ENCODE measurements at regions not wholly inside any gene's neighbourhood (a gene's known extent, or its start where the extent isn't known, plus 50 kb on each side); places are given as distances from the start of the nearest gene placed in this dataset.

- Mint-ChIP-seq H3K27me3 (peaks cover 0 to 47% (median 15%) of the 10 kb centered on the region in 5 donors), H3K9me3 (peaks cover 0 to 4% (median 0%) of the 10 kb centered on the region in 9 donors), H3K27ac (no peak overlapping the region), H3K36me3 (no peaks in the 10 kb centered on the region), H3K4me1 (no peaks in the 10 kb centered on the region), H3K4me3 (no peak overlapping the region)
- no peak for ATAC-seq
- no peak for DNase-seq
- POLR2A ChIA-PET, result no interaction called here
Measured at GRCh38 chr16:5504064-5504781, 406.6 kb upstream of the EEF2KMT start.

- Mint-ChIP-seq H3K4me1 (no peaks in the 10 kb centered on the region), H3K4me3 (no peak overlapping the region), H3K27me3 (peaks cover 0 to 43% (median 15%) of the 10 kb centered on the region in 5 donors), H3K36me3 (no peaks in the 10 kb centered on the region), H3K27ac (no peak overlapping the region), H3K9me3 (peaks cover 0 to 4% (median 0%) of the 10 kb centered on the region in 9 donors)
- no peak for ATAC-seq
- no peak for DNase-seq
- POLR2A ChIA-PET, result no interaction called here
Measured at GRCh38 chr16:5502944-5503343, 405.3 kb upstream of the EEF2KMT start.

GRCh38 chr16:5502467-5502869 lies 404.9 kb upstream of the EEF2KMT start:
- no peak overlapping the region for H3K4me3 Mint-ChIP-seq
- no peaks in the 10 kb centered on the region for H3K4me1 Mint-ChIP-seq
- DNase-seq (no peak), ATAC-seq (no peak)
- H3K9me3 Mint-ChIP-seq, result peaks cover 0 to 4% (median 0%) of the 10 kb centered on the region in 9 donors
- H3K36me3 Mint-ChIP-seq, result no peaks in the 10 kb centered on the region
- H3K27ac Mint-ChIP-seq, result no peak overlapping the region
- POLR2A ChIA-PET, result no interaction called here
- H3K27me3 Mint-ChIP-seq, result peaks cover 2 to 43% (median 17%) of the 10 kb centered on the region in 5 donors

GRCh38 chr16:5500526-5500925 lies 402.9 kb upstream of the EEF2KMT start:
- Mint-ChIP-seq H3K27ac (no peak overlapping the region), H3K9me3 (peaks cover 0 to 10% (median 3%) of the 10 kb centered on the region in 9 donors), H3K4me1 (no peaks in the 10 kb centered on the region), H3K36me3 (no peaks in the 10 kb centered on the region), H3K4me3 (no peak overlapping the region), H3K27me3 (peaks cover 4 to 34% (median 17%) of the 10 kb centered on the region in 5 donors)
- POLR2A ChIA-PET, result no interaction called here
- DNase-seq (no peak), ATAC-seq (no peak)

GRCh38 chr16:5498562-5498961 lies 401.0 kb upstream of the EEF2KMT start:
- no peak for DNase-seq
- ATAC-seq, result no peak
- no peak overlapping the region for H3K27ac Mint-ChIP-seq
- H3K36me3 Mint-ChIP-seq, result no peaks in the 10 kb centered on the region
- peaks cover 4 to 27% (median 15%) of the 10 kb centered on the region in 5 donors for H3K27me3 Mint-ChIP-seq
- peaks cover 0 to 10% (median 3%) of the 10 kb centered on the region in 9 donors for H3K9me3 Mint-ChIP-seq
- H3K4me1 Mint-ChIP-seq, result no peaks in the 10 kb centered on the region
- POLR2A ChIA-PET, result no interaction called here
- H3K4me3 Mint-ChIP-seq, result no peak overlapping the region

- no peak overlapping the region for H3K27ac Mint-ChIP-seq
- H3K4me3 Mint-ChIP-seq, result no peak overlapping the region
- H3K36me3 Mint-ChIP-seq, result no peaks in the 10 kb centered on the region
- DNase-seq (no peak), ATAC-seq (no peak)
- POLR2A ChIA-PET, result no interaction called here
- H3K9me3 Mint-ChIP-seq, result peaks cover 0 to 10% (median 3%) of the 10 kb centered on the region in 9 donors
- H3K27me3 Mint-ChIP-seq, result peaks cover 5 to 32% (median 17%) of the 10 kb centered on the region in 5 donors
- no peaks in the 10 kb centered on the region for H3K4me1 Mint-ChIP-seq
Measured at GRCh38 chr16:5496013-5496412, 398.4 kb upstream of the EEF2KMT start.

GRCh38 chr16:5490499-5490898 lies 392.9 kb upstream of the EEF2KMT start:
- H3K27ac Mint-ChIP-seq, result no peak overlapping the region
- ATAC-seq (no peak), DNase-seq (no peak)
- H3K4me1 Mint-ChIP-seq, result no peaks in the 10 kb centered on the region
- POLR2A ChIA-PET, result no interaction called here
- peaks cover 0 to 3% (median 0%) of the 10 kb centered on the region in 9 donors for H3K9me3 Mint-ChIP-seq
- no peak overlapping the region for H3K4me3 Mint-ChIP-seq
- H3K36me3 Mint-ChIP-seq, result no peaks in the 10 kb centered on the region
- peaks cover 0 to 18% (median 8%) of the 10 kb centered on the region in 5 donors for H3K27me3 Mint-ChIP-seq

- POLR2A ChIA-PET, result no interaction called here
Measured at GRCh38 chr16:5488581-5488980, 391.0 kb upstream of the EEF2KMT start.

GRCh38 chr16:5487728-5488127 lies 390.1 kb upstream of the EEF2KMT start:
- Mint-ChIP-seq H3K4me3 (no peak overlapping the region), H3K9me3 (peaks cover 0 to 3% (median 0%) of the 10 kb centered on the region in 9 donors), H3K4me1 (no peaks in the 10 kb centered on the region), H3K36me3 (no peaks in the 10 kb centered on the region), H3K27ac (no peak overlapping the region), H3K27me3 (peaks cover 0 to 11% (median 7%) of the 10 kb centered on the region in 5 donors)
- DNase-seq, result no peak
- POLR2A ChIA-PET, result no interaction called here
- ATAC-seq, result no peak

More at GRCh38 chr16:5488581-5488980, 391.0 kb upstream of the EEF2KMT start:
- no peaks in the 10 kb centered on the region for H3K4me1 Mint-ChIP-seq
- H3K27ac Mint-ChIP-seq, result no peak overlapping the region
- peaks cover 0 to 3% (median 0%) of the 10 kb centered on the region in 9 donors for H3K9me3 Mint-ChIP-seq
- no peak for ATAC-seq
- H3K36me3 Mint-ChIP-seq, result no peaks in the 10 kb centered on the region
- peaks cover under 1 to 12% (median 6%) of the 10 kb centered on the region in 5 donors for H3K27me3 Mint-ChIP-seq
- no peak overlapping the region for H3K4me3 Mint-ChIP-seq
- no peak for DNase-seq

GRCh38 chr16:5482256-5482655 lies 384.7 kb upstream of the EEF2KMT start:
- Mint-ChIP-seq H3K4me3 (no peak overlapping the region), H3K27me3 (peaks cover 8 to 37% (median 13%) of the 10 kb centered on the region in 5 donors), H3K4me1 (no peaks in the 10 kb centered on the region), H3K9me3 (peaks cover 0 to 5% (median 0%) of the 10 kb centered on the region in 9 donors), H3K36me3 (no peaks in the 10 kb centered on the region), H3K27ac (no peak overlapping the region)
- no peak for DNase-seq
- POLR2A ChIA-PET, result no interaction called here
- ATAC-seq, result no peak

GRCh38 chr16:5480431-5481195 lies 383.0 kb upstream of the EEF2KMT start:
- H3K27ac Mint-ChIP-seq, result no peak overlapping the region
- peaks cover 0 to 2% (median 0%) of the 10 kb centered on the region in 9 donors for H3K9me3 Mint-ChIP-seq
- POLR2A ChIA-PET, result no interaction called here
- H3K36me3 Mint-ChIP-seq, result no peaks in the 10 kb centered on the region
- no peak for DNase-seq
- no peak overlapping the region for H3K4me3 Mint-ChIP-seq
- H3K4me1 Mint-ChIP-seq, result no peaks in the 10 kb centered on the region
- H3K27me3 Mint-ChIP-seq, result peaks cover 8 to 41% (median 14%) of the 10 kb centered on the region in 5 donors
- no peak for ATAC-seq

- POLR2A ChIA-PET, result no interaction called here
- peaks cover 8 to 41% (median 14%) of the 10 kb centered on the region in 5 donors for H3K27me3 Mint-ChIP-seq
- H3K4me3 Mint-ChIP-seq, result no peak overlapping the region
- ATAC-seq, result no peak
- H3K36me3 Mint-ChIP-seq, result no peaks in the 10 kb centered on the region
- peaks cover 0 to 2% (median 0%) of the 10 kb centered on the region in 9 donors for H3K9me3 Mint-ChIP-seq
- no peak overlapping the region for H3K27ac Mint-ChIP-seq
- DNase-seq, result no peak
- H3K4me1 Mint-ChIP-seq, result no peaks in the 10 kb centered on the region
Measured at GRCh38 chr16:5479926-5480325, 382.3 kb upstream of the EEF2KMT start.

GRCh38 chr16:5478036-5478435 lies 380.4 kb upstream of the EEF2KMT start:
- ATAC-seq (no peak), DNase-seq (no peak)
- H3K36me3 Mint-ChIP-seq, result no peaks in the 10 kb centered on the region
- no peak overlapping the region for H3K27ac Mint-ChIP-seq
- H3K27me3 Mint-ChIP-seq, result peaks cover 9 to 45% (median 14%) of the 10 kb centered on the region in 5 donors
- no peaks in the 10 kb centered on the region for H3K4me1 Mint-ChIP-seq
- no peak overlapping the region for H3K4me3 Mint-ChIP-seq
- peaks cover 0 to 2% (median 0%) of the 10 kb centered on the region in 9 donors for H3K9me3 Mint-ChIP-seq
- POLR2A ChIA-PET, result no interaction called here

Measured in naive thymus-derived CD8-positive, alpha-beta T cell (primary cell).